ENCODE measurements at regions not wholly inside any gene's neighbourhood (a gene's known extent, or its start where the extent isn't known, plus 50 kb on each side); places are given as distances from the start of the nearest gene placed in this dataset.

DNA sequence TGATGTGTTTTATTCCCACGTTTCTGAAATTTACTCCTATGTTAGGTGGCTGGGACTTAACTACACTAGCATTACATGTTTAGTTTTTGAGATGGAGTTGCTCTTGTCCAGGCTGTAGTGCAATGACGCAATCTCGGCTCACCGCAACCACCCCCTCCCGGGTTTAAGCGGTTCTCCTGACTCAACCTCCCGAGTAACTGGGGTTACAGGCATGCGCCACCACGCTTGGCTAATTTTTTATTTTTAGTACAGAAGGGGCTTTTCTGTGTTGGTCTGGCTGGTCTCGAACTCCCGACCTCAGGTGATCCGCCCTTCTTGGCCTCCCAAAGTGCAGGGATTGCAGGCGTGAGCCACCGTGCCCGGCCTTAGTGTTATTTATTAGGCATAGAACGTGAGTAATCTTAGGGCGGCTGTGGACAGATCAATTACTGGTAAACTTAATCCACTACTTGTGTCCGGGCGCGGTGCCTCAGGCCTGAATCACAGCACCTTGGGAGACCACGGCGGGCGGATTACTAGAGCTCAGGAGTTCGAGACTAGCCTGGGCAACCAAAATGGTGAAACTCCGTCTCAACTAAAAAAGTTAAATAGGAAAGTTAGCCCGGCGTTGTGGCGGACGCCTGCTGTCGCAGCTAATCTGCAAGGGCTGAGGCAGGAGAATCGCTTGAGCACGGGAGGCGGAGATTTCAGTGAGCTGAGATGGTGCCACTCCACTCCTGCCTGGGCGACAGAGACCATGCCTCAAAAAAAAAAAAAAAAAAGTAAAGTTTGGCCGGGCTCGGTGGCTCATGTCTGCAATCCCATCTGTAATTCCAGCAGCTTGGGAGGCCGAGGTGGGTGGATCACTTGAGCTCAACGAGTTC lies 123.7 kb upstream of the BTN3A2 start:
- DNase-seq (ENCODE audit: low read depth): no peak
- H3K4me3 ChIP-seq (ENCODE audit: control insufficient read depth, low read depth, low read length): peak overlapping the region; percentile 58
- TF ChIP-seq, protein P1, sequence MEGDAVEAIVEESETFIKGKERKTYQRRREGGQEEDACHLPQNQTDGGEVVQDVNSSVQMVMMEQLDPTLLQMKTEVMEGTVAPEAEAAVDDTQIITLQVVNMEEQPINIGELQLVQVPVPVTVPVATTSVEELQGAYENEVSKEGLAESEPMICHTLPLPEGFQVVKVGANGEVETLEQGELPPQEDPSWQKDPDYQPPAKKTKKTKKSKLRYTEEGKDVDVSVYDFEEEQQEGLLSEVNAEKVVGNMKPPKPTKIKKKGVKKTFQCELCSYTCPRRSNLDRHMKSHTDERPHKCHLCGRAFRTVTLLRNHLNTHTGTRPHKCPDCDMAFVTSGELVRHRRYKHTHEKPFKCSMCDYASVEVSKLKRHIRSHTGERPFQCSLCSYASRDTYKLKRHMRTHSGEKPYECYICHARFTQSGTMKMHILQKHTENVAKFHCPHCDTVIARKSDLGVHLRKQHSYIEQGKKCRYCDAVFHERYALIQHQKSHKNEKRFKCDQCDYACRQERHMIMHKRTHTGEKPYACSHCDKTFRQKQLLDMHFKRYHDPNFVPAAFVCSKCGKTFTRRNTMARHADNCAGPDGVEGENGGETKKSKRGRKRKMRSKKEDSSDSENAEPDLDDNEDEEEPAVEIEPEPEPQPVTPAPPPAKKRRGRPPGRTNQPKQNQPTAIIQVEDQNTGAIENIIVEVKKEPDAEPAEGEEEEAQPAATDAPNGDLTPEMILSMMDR (IDR thresholded peaks at IDR 0.05; ENCODE audit: control insufficient read depth, insufficient read depth, low read depth, low read length, missing control alignments): no peak

DNA sequence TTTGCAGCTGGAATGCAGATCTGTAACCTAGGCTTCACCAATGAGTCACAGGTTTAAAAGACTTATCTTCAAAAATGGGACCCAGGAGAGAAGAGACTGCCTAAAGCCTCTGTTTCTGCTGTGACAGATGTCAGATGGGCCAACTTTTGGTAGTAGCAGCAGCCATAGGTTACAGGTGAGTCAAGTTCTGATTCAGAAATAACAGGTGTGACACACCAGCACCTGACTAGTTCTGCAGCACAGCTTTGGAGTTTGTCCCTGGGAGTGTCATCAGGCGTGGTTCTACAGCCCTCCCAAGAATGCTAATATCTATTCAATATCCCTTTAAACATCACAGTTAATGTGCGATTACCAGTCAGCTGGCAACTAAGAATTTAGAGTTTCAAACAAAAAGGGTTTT lies 121.9 kb upstream of the BTN3A2 start:
- TF ChIP-seq, protein P1 (IDR thresholded peaks at IDR 0.05; ENCODE audit: control insufficient read depth, insufficient read depth, low read depth, low read length, missing control alignments): no peak
- DNase-seq (ENCODE audit: low read depth): no peak
- H3K4me3 ChIP-seq (ENCODE audit: control insufficient read depth, low read depth, low read length): no peak overlapping the region

DNA sequence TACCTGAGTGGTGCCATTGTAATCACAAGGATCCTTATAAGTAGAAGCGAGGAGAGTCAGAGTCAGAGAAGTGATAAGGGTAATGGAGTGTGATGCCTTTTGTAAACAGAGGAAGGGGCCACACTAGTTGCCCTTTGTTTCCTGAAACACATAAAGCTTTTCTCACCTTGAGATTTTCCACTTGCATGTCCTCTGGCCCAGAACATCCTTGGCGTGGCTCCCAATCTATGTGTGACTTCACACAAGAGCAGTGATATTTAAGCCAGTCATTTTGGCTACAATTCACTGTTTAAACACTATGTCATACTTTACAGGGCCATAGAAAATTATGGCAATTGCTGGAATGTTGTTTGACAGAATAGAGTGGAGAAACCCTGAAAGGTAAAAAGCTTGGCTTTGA lies 121.2 kb upstream of the BTN3A2 start:
- no peak overlapping the region for H3K4me3 ChIP-seq (ENCODE audit: control insufficient read depth, low read depth, low read length)
- no peak for DNase-seq (ENCODE audit: low read depth)
- TF ChIP-seq, protein P1 (IDR thresholded peaks at IDR 0.05; ENCODE audit: control insufficient read depth, insufficient read depth, low read depth, low read length, missing control alignments): no peak

DNA sequence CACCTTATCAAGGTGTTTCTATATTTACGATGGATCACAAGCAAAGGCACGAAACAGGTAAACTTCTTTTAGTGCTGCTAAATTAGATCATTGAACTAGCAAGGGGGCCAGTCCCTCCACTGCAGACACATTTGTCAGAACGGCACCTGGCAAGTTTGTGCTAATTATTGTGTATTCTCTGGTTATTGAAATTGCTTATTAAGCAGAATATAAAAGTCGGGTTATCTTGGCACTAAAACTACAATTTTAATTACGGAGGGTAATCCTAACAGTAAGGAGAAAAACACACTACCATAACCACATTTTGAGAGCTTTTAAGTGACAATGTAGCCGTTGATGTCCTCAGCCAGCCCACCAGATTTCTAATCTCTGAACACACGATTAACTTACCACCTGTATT lies 118.9 kb upstream of the BTN3A2 start:
- no peak overlapping the region for H3K4me3 ChIP-seq (ENCODE audit: control insufficient read depth, low read depth, low read length)
- DNase-seq (ENCODE audit: low read depth): no peak
- TF ChIP-seq, protein P1 (IDR thresholded peaks at IDR 0.05; ENCODE audit: control insufficient read depth, insufficient read depth, low read depth, low read length, missing control alignments): no peak

DNA sequence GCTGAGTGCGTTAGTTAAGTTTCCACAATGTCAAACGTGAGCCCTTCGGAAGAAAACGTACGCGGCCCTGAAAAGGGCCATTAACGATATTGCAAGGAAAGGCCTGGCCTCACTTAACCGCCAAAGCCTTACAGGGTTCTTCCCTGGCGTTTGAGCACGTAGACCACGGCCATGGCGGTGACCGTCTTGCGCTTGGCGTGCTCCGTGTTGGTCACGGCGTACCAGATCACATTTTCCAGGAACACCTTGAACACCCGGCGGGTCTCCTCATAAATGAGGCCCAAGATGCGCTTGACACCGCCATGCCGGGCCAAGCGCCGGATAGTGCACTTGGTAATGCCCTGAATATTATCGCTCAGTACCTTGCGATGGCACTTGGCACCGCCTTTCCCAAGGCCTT lies 118.4 kb upstream of the BTN3A2 start:
- DNase-seq (ENCODE audit: low read depth): no peak
- TF ChIP-seq, protein P1 (IDR thresholded peaks at IDR 0.05; ENCODE audit: control insufficient read depth, insufficient read depth, low read depth, low read length, missing control alignments): no peak
- H3K4me3 ChIP-seq (ENCODE audit: control insufficient read depth, low read depth, low read length): no peak overlapping the region

DNA sequence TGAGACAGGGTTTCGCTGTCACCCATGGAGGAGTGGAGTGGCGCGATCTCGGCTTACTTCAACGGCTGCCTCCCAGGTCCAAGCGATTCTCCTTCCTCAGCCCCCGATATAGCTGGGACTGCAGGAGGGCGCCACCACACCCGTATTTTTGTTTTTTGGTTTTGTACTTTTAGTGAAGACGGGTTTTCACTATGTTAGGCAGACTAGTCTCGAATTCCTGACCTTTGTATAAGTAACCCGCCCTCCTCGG lies 115.4 kb upstream of the BTN3A2 start:
- peak overlapping the region; percentile 54 for H3K4me3 ChIP-seq (ENCODE audit: control insufficient read depth, low read depth, low read length)
- TF ChIP-seq, protein P1 (IDR thresholded peaks at IDR 0.05; ENCODE audit: control insufficient read depth, insufficient read depth, low read depth, low read length, missing control alignments): no peak
- DNase-seq (ENCODE audit: low read depth): no peak
